Aorta (tissue), 5 donors: ENCODE measurements at regions not wholly inside any gene's neighbourhood (a gene's known extent, or its start where the extent isn't known, plus 50 kb on each side); places are given as distances from the start of the nearest gene placed in this dataset.
"Not testable (repeated sequence)": the region's sequence is repeated elsewhere in the genome, so short reads cannot be mapped to it uniquely, and the experiment has no call there.

Experiments used
- ATAC-seq: fragments of 200-7000 bp; cut with Tn5 transposase; one replicate; pipeline ENCODE4 v1.9.1; 2022; ENCODE audit warnings: moderate library complexity; ENCODE audit not compliant: low FRiP score
- DNase-seq, 2 donors: peaks; one replicate each; pipeline ENCODE4 v3.0.0-alpha.2; 2020
- H3K27ac ChIP-seq, 2 donors: one replicate each; pipeline ENCODE4 v1.5.1; 2013; ENCODE audit warnings: low read length in 2 of 2, mild to moderate bottlenecking in 2 of 2, moderate library complexity in 2 of 2, control low read depth in 1 of 2, inconsistent platforms in 1 of 2, low read depth in 1 of 2
- H3K27me3 ChIP-seq, 2 donors: one replicate each; pipeline ENCODE4 v1.6.1; 2013; ENCODE audit warnings: control low read depth in 1 of 2, low read length in 1 of 2, mild to moderate bottlenecking in 1 of 2, moderate library complexity in 1 of 2; ENCODE audit not compliant: insufficient read depth in 2 of 2, control insufficient read depth in 1 of 2
- H3K36me3 ChIP-seq, 2 donors: one replicate each; pipeline ENCODE4 v1.6.1; 2013; ENCODE audit warnings: control low read depth in 1 of 2, low read length in 1 of 2, mild to moderate bottlenecking in 1 of 2; ENCODE audit not compliant: insufficient read depth in 2 of 2, control insufficient read depth in 1 of 2
- H3K4me1 ChIP-seq, 2 donors: one replicate each; pipeline ENCODE4 v1.6.1; 2013; ENCODE audit warnings: low read length in 2 of 2, control low read depth in 1 of 2, mild to moderate bottlenecking in 1 of 2, moderate library complexity in 1 of 2; ENCODE audit not compliant: insufficient read depth in 2 of 2, control insufficient read depth in 1 of 2
- H3K4me3 ChIP-seq, 2 donors: one replicate each; pipeline ENCODE4 v1.5.1; 2013; ENCODE audit warnings: low read length in 2 of 2, control low read depth in 1 of 2, mild to moderate bottlenecking in 1 of 2
- H3K9me3 ChIP-seq: one replicate; pipeline ENCODE4 v1.6.1; 2013; ENCODE audit warnings: mild to moderate bottlenecking, low read length; ENCODE audit not compliant: control insufficient read depth
- WGBS, 2 donors: extraction: QIAGEN DNeasy Blood & Tissue Kit; methylation state at CpG; one replicate each; pipeline ENCODE4 v1.1.7; 2013; 5-methylcytosine and 5-hydroxymethylcytosine counted together
- intact Hi-C, 2 donors: fragments of 100-400 bp; cut with DNase I; formaldehyde crosslinking; loops; one replicate each; pipeline versions ENCODE4 v1.14.2 to v1.15.0; 2022
- donor health status: healthy with polysubstance abuse.
- donor health status: Bipolar disorder and iron deficiency.
- donor health status: DM: no; HTN: no; CAD: no.
- donor health status: DM: no; HTN: no; CAD: no.
- donor health status: DM: yes; HTN: yes; CAD: no.

DNA sequence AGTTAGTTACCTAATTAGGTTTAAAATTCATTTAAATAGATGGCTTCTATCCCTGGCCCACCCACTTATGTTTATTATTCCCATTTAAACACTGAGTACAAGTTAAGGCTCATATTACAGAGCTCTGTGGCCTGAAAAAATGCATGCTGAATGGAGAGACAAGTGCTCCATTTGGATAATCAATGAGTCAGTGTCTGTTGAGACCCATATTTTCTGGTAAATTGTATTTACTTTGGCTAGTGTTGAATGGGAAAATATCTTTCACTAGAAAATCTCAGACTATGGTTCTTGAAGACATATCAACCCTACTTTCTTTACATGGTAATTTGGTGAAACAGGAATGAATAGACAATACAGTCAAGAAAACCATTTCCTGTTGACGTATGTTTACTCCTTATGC, 356.0 kb downstream of the S1PR1 start:
- 78 to 89% methylated on average over 1 of the region's 1 CpG for WGBS, 2 donors
- H3K27me3 ChIP-seq = no peaks in the 10 kb centered on the region
- no peak overlapping the region for H3K27ac ChIP-seq
- H3K36me3 ChIP-seq = no peaks in the 10 kb centered on the region
- intact Hi-C loops = no loop called here
- H3K4me1 ChIP-seq = no peaks in the 10 kb centered on the region
- DNase-seq (no peak), ATAC-seq (no peak)
- no peak overlapping the region for H3K4me3 ChIP-seq
- no peaks in the 10 kb centered on the region for H3K9me3 ChIP-seq

DNA sequence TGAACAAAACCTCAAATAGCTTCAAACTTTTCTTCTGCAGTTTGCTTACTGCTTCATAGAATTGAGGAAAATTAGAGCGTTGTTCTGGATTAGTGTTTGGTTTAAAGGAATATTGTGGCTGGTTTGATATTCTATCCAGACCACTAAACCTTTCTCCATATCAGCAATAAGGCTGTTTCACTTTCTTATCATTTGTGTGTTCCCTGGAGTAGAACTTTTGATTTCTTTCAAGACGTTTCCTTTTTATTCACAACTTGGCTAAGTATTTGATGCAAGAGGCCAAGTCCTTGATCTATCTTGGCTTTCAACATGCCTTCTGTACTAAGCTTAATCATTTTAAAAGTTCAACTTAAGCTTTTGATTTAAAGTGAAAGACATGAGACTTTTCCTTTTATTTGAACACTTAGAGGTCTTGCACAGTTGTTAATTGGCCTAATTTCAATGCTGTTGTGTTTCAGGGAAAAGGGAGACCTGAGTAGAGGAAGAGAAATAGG, 359.1 kb downstream of the S1PR1 start:
- H3K27me3 ChIP-seq = no peaks in the 10 kb centered on the region
- H3K9me3 ChIP-seq = peaks cover 1% of the 10 kb centered on the region
- DNase-seq (no peak), ATAC-seq (no peak)
- no peaks in the 10 kb centered on the region for H3K36me3 ChIP-seq
- no peaks in the 10 kb centered on the region for H3K4me1 ChIP-seq
- H3K27ac ChIP-seq = no peak overlapping the region
- no peak overlapping the region for H3K4me3 ChIP-seq
- intact Hi-C loops = no loop called here
- 12 to 13% methylated on average over 2 of the region's 2 CpGs for WGBS, 2 donors

DNA sequence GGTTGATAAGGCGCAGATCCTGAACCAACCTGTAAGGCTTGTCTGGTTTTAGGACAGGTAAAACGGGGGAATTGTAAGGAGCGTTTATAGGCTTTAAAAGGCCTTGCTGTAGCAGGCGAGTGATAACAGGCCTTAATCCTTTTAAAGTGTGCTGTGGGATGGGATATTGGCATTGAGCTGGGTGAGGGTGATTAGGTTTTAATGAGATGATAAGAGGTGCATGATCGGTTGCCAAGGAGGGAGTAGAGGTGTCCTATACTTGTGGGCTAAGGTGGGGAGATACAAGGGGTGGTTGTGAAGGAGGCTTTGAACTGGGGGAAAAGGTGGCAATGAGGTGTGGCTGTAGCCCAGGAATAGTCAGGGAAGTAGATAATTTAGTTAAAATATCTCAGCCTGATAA, 363.8 kb downstream of the S1PR1 start:
- 93% methylated on average over 5 of the region's 5 CpGs for WGBS, 2 donors

DNA sequence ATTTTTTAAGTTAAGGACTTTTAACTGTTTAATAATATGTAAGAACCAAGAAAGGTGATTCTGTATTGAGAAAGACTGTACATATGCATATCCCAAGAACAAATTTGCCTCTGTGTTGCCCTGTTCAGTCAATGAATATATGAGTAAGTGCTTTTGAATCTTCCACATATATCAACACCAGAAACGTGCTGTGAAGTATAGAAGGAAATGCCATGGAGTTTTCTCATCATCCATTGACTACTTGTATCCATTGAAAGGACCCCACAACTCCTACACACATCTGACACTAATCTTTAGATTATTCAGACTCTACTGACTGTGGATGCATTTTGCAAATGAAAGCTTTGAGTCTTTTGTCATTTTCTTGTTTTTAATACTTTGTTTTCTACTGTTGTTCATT, 366.9 kb downstream of the S1PR1 start:
- intact Hi-C loops = no loop called here
- no peak for DNase-seq
- no peak for ATAC-seq
- Histone ChIP-seq H3K4me1 (no peaks in the 10 kb centered on the region), H3K36me3 (no peaks in the 10 kb centered on the region), H3K4me3 (no peak overlapping the region), H3K9me3 (peaks cover 1% of the 10 kb centered on the region), H3K27ac (no peak overlapping the region), H3K27me3 (no peaks in the 10 kb centered on the region)
- WGBS, 2 donors = 7 to 12% methylated on average over 1 of the region's 1 CpG

More for the DNA sequence above, 363.8 kb downstream of the S1PR1 start:
- ATAC-seq, intact Hi-C loops, DNase-seq, H3K27ac ChIP-seq, H3K4me1 ChIP-seq, H3K27me3 ChIP-seq, H3K9me3 ChIP-seq, H3K4me3 ChIP-seq, H3K36me3 ChIP-seq: not testable (repeated sequence)

DNA sequence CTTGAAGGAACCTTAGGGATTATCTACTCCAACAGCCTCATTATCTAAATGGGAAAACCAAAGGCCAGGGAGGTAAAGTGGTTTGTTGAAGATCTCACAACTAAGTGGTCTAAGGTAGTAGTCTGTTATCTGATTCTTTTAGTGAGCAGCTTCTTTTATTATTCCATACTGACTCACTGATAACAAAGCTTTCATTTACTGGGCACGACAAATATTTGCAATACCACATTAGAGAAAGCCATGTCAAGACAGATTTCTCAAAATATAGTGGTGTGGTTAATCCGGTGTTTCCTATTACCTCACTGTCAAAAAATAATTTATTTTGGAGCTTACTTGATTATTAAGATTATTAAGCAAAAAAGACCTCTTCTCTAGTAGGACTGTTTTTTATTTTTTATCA, 369.1 kb downstream of the S1PR1 start:
- H3K27ac ChIP-seq = no peak overlapping the region
- WGBS, 2 donors = 38 to 49% methylated on average over 2 of the region's 2 CpGs
- intact Hi-C loops = no loop called here
- no peaks in the 10 kb centered on the region for H3K36me3 ChIP-seq
- no peaks in the 10 kb centered on the region for H3K9me3 ChIP-seq
- DNase-seq (no peak), ATAC-seq (no peak)
- H3K4me1 ChIP-seq = no peaks in the 10 kb centered on the region
- no peaks in the 10 kb centered on the region for H3K27me3 ChIP-seq
- H3K4me3 ChIP-seq = no peak overlapping the region

DNA sequence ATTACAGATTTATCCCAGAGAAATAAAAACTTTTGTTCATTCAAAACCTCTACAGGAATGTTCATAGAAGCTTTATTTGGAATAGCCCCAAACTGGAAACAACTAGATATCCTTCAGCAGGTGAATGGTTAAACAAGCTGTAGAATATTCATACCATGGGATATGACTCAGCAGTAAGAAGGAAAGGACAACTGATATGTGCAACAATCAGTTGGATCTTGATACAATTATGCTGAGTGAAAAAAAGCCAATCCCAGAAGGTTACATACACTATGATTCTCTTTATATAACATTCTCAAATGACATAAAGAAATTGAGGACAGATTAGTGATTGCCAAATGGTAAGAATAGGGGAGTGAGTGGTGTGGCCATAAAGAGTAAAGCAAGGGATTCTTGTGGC, 376.7 kb downstream of the S1PR1 start:
- Histone ChIP-seq H3K4me1 (no peaks in the 10 kb centered on the region), H3K4me3 (no peak overlapping the region)

DNA sequence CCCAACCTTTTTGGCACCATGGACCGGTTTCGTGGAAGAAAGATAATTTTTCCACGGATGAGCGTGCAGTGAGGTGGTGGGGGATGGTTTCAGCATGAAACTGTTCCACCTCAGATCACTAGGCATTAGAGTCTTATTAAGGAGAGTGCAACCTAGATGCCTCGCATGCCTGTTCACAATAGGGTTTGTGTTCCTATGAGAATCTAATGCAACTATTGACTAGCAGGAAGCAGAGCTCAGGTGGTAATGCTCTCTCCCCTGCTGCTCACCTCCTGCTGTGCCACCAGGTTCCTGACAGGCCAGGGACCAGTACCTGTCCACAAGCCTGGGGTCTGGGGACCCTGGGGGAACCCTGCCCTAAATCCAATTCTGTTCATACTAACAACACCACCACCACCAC, 377.8 kb downstream of the OLFM3 start:
- H3K27me3 ChIP-seq = no peaks in the 10 kb centered on the region
- DNase-seq = no peak
- no peak overlapping the region for H3K4me3 ChIP-seq
- no peak for ATAC-seq
- no peaks in the 10 kb centered on the region for H3K9me3 ChIP-seq
- 88 to 92% methylated on average over 5 of the region's 5 CpGs for WGBS, 2 donors
- no peaks in the 10 kb centered on the region for H3K4me1 ChIP-seq
- intact Hi-C loops = no loop called here
- no peak overlapping the region for H3K27ac ChIP-seq
- H3K36me3 ChIP-seq = no peaks in the 10 kb centered on the region

More for the DNA sequence above, 376.7 kb downstream of the S1PR1 start:
- Histone ChIP-seq H3K27ac (no peak overlapping the region), H3K36me3 (no peaks in the 10 kb centered on the region), H3K27me3 (no peaks in the 10 kb centered on the region), H3K9me3 (no peaks in the 10 kb centered on the region)
- intact Hi-C loops = no loop called here
- ATAC-seq = no peak
- no peak for DNase-seq

DNA sequence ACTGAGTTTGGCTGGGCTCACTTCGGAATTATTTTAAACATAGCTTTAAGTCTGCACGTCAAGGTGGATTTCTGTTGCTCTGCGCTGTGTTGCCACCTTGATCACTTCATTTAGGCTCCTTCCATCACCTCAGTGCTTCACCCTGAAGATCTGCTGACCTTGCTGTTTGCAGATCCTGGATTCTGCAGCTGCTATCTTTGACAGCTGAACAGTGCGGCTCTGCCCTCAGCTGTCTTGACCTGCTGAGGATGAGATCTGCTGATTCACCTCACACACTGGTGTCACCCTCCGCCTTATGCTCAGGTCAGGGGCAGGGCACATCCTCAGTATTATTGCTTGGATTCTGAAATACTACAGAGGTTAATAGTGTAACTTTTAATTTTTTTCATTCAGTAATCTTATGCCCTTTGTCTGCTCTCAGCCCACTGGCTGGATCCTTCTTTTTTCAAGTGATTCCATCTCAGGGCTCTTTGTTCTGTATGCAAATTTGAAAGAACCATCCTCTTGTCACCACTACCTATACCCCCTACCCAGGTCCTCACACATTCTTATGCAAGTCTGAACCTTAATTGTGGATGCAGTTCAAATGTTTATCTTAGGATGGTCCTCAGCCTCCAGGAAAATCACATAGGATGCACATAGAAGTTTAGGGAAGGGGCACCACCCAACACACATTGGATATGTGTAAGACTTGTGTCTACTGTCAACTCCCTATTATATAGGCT, 364.0 kb downstream of the OLFM3 start:
- Histone ChIP-seq H3K4me3 (no peak overlapping the region), H3K27ac (no peak overlapping the region), H3K27me3 (no peaks in the 10 kb centered on the region), H3K36me3 (no peaks in the 10 kb centered on the region), H3K9me3 (no peaks in the 10 kb centered on the region), H3K4me1 (no peaks in the 10 kb centered on the region)
- intact Hi-C loops = no loop called here
- ATAC-seq = no peak
- 72 to 76% methylated on average over 5 of the region's 5 CpGs for WGBS, 2 donors
- no peak for DNase-seq

DNA sequence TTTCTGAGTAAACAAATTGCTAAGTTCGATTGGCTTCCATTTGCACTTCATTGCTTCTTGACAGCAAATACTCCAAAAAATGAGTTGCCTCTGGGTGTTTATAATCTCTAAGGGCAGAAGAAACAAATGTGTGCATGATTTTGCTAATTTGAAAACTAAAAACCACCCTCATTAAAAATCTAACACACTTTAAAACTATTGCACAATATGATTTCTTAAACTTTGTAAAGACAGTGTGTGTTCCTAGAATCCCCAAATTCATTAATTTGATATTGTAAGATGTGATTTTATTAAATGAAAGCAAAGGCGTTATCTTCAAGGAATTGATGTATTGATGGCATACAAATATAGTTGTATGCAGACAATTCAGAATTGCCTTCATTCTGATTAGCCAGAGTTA, 350.9 kb downstream of the OLFM3 start:
- Histone ChIP-seq H3K4me3 (no peak overlapping the region), H3K4me1 (no peaks in the 10 kb centered on the region), H3K27ac (no peak overlapping the region), H3K36me3 (no peaks in the 10 kb centered on the region), H3K9me3 (no peaks in the 10 kb centered on the region), H3K27me3 (no peaks in the 10 kb centered on the region)
- DNase-seq (no peak), ATAC-seq (no peak)
- WGBS, 2 donors = 42 to 51% methylated on average over 2 of the region's 2 CpGs
- intact Hi-C loops = no loop called here
